Stimulated activated CD4-positive, alpha-beta T cell treated with anti-CD3 and anti-CD28 coated beads, Interleukin-12 subunit alpha, Interleukin-12 subunit beta, amount 100 ng/mL, for 48 hours (primary cell): ENCODE measurements at regions not wholly inside any gene's neighbourhood (a gene's known extent, or its start where the extent isn't known, plus 50 kb on each side); places are given as distances from the start of the nearest gene placed in this dataset.
"Not testable (repeated sequence)": the region's sequence is repeated elsewhere in the genome, so short reads cannot be mapped to it uniquely, and the experiment has no call there.

Experiments used
- DNase-seq, 3 donors: peaks; one replicate each; pipeline ENCODE4 v3.0.0-alpha.2; 2020; ENCODE audit warnings: low read depth in 2 of 3, low spot score in 1 of 3

GRCh38 chr2:196276421-196276820 is 105.0 kb upstream of the STK17B start:
- no peak for DNase-seq

GRCh38 chr2:196277002-196277401 is 105.6 kb upstream of the STK17B start:
- no peak for DNase-seq

GRCh38 chr2:196278491-196278911 is 107.1 kb upstream of the STK17B start:
- DNase-seq: peak in 2 of 3 donors; percentile 46 to 69

- no peak for DNase-seq
These were observed 108.2 kb upstream of the STK17B start for GRCh38 chr2:196279541-196279940.

- DNase-seq: no peak
These were observed 112.9 kb upstream of the STK17B start for GRCh38 chr2:196284144-196284844.

GRCh38 chr2:196284866-196285557 is 113.6 kb upstream of the STK17B start:
- DNase-seq: no peak

- no peak for DNase-seq
These were observed 115.4 kb upstream of the STK17B start for GRCh38 chr2:196286821-196287220.

GRCh38 chr2:196287523-196287922 is 116.1 kb upstream of the STK17B start:
- DNase-seq: no peak

- no peak for DNase-seq
These were observed 116.7 kb upstream of the STK17B start for GRCh38 chr2:196288006-196288538.

- no peak for DNase-seq
These were observed 117.6 kb upstream of the STK17B start for GRCh38 chr2:196289000-196289399.

GRCh38 chr2:196290136-196290535 is 118.8 kb upstream of the STK17B start:
- no peak for DNase-seq

GRCh38 chr2:196290569-196290968 is 119.2 kb upstream of the STK17B start:
- no peak for DNase-seq

GRCh38 chr2:196291426-196291825 is 120.0 kb upstream of the STK17B start:
- no peak for DNase-seq

GRCh38 chr2:196291873-196292800 is 120.8 kb upstream of the STK17B start:
- no peak for DNase-seq

GRCh38 chr2:196293751-196294515 is 122.6 kb upstream of the STK17B start:
- no peak for DNase-seq

- DNase-seq: no peak
These were observed 123.1 kb upstream of the STK17B start for GRCh38 chr2:196294516-196294909.

GRCh38 chr2:196295005-196295404 is 123.6 kb upstream of the STK17B start:
- no peak for DNase-seq

- DNase-seq: not testable (repeated sequence)
These were observed 126.8 kb upstream of the STK17B start for GRCh38 chr2:196298106-196298723.

- no peak for DNase-seq
These were observed 136.5 kb upstream of the STK17B start for GRCh38 chr2:196307775-196308305.

- no peak for DNase-seq
These were observed 138.3 kb upstream of the STK17B start for GRCh38 chr2:196309691-196310090.
